ENCODE measurements at regions not wholly inside any gene's neighbourhood (a gene's known extent, or its start where the extent isn't known, plus 50 kb on each side); places are given as distances from the start of the nearest gene placed in this dataset.

DNA sequence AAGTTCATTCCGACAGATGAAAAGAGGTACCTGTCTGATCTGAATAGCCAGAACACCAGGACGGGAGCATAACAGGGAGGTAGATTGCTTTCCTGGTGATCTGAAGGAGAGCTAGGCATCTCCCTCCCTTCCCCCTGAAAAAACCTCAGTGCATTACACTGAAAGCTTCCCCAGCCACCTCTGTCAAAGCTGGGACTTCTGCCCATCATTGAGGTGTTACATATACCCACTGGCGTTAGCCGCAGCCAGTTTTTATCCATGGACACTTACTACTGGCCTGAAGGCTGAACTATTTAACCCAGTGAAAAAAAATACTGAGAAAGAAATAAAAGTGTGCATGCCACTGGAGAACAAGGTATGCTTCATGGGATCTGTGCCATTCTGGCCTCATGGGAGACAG, 568.3 kb upstream of the ADAMTS5 start:
- TF ChIP-seq, protein P1, sequence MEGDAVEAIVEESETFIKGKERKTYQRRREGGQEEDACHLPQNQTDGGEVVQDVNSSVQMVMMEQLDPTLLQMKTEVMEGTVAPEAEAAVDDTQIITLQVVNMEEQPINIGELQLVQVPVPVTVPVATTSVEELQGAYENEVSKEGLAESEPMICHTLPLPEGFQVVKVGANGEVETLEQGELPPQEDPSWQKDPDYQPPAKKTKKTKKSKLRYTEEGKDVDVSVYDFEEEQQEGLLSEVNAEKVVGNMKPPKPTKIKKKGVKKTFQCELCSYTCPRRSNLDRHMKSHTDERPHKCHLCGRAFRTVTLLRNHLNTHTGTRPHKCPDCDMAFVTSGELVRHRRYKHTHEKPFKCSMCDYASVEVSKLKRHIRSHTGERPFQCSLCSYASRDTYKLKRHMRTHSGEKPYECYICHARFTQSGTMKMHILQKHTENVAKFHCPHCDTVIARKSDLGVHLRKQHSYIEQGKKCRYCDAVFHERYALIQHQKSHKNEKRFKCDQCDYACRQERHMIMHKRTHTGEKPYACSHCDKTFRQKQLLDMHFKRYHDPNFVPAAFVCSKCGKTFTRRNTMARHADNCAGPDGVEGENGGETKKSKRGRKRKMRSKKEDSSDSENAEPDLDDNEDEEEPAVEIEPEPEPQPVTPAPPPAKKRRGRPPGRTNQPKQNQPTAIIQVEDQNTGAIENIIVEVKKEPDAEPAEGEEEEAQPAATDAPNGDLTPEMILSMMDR (IDR thresholded peaks at IDR 0.05): no peak
- TF ChIP-seq POLR2A (IDR thresholded peaks at IDR 0.05): no peak
